WTC11 (cell line): ENCODE measurements at regions not wholly inside any gene's neighbourhood (a gene's known extent, or its start where the extent isn't known, plus 50 kb on each side); places are given as distances from the start of the nearest gene placed in this dataset.

Source experiments
- CTCF ChIP-seq: fragments of 200-600 bp; IDR thresholded peaks from 2 replicates; pipeline ENCODE4 v1.8.0; 2022; ENCODE audit warnings: antibody characterized with exemption
- MAX ChIP-seq: sonication (generic); formaldehyde crosslinking; IDR thresholded peaks from 2 replicates; pipeline ENCODE4 v1.8.0; 2022; ENCODE audit warnings: mild to moderate bottlenecking, missing genetic modification reagents
- USF2 ChIP-seq: sonication (generic); formaldehyde crosslinking; IDR thresholded peaks from 2 replicates; pipeline ENCODE4 v1.8.1; 2023; ENCODE audit warnings: mild to moderate bottlenecking, missing genetic modification reagents, moderate library complexity
- ZNF423 ChIP-seq: fragments of 250-450 bp; sonication (Bioruptor Pico); IDR thresholded peaks from 2 replicates; pipeline ENCODE4 v2.1.2; 2022; ENCODE audit warnings: mild to moderate bottlenecking, moderate library complexity

GRCh38 chr21:20463362-20463761, 534.8 kb upstream of the NCAM2 start:
- TF ChIP-seq CTCF, result no peak
- no peak for TF ChIP-seq ZNF423 (CRISPR knock-in tag)
- no peak for TF ChIP-seq MAX (CRISPR knock-in tag)
- TF ChIP-seq USF2 (CRISPR knock-in tag), result no peak
